ENCODE measurements at regions not wholly inside any gene's neighbourhood (a gene's known extent, or its start where the extent isn't known, plus 50 kb on each side); places are given as distances from the start of the nearest gene placed in this dataset.

DNA sequence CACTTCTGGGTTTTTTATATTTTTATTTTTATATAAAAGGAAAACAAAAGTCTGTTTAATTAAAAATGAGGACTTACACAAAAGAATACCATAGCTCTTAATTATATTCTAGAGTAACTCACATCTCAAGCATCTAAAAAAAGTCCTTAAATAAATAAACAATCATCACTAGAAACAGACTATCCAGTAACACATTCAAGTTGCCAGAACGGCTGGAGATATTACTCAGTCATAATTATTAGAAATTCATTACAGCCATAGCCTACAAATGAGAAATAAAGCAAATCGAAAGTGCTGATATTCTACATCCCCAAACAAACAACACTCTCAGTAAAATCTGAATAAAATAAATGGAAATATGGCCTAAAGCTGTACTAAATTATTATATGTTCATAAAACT lies 182.5 kb upstream of the C11orf58 start:
- Histone ChIP-seq H3K4me2 (ENCODE audit: extremely low read depth, insufficient read depth, low read length) (no peak overlapping the region), H3K4me1 (ENCODE audit: control insufficient read depth, extremely low read depth, insufficient read depth, low read length) (no peaks in the 10 kb centered on the region), H3K9me3 (ENCODE audit: control insufficient read depth, insufficient read depth, low read depth, low read length) (no peaks in the 10 kb centered on the region), H3K27me3 (ENCODE audit: control insufficient read depth, insufficient read depth, low read length) (no peaks in the 10 kb centered on the region), H3K27ac (ENCODE audit: insufficient read depth, low read length) (no peak overlapping the region), H3K79me2 (ENCODE audit: control insufficient read depth, insufficient read depth, low read length) (no peaks in the 10 kb centered on the region), H3K4me3 (replicated peaks in 1 of 4; ENCODE audit: control extremely low read depth in 1 of 4, insufficient read depth in 1 of 4, low read depth in 3 of 4, low read length in 4 of 4) (no peak overlapping the region), H4K20me1 (ENCODE audit: control insufficient read depth, extremely low read depth, insufficient read depth, low read length) (no peaks in the 10 kb centered on the region), H3K36me3 (ENCODE audit: control insufficient read depth, insufficient read depth, low read length) (no peaks in the 10 kb centered on the region), H3K9ac (ENCODE audit: insufficient read depth, low read length) (no peak overlapping the region), H2AFZ (ENCODE audit: low read length) (no peak overlapping the region)
- no peak for TF ChIP-seq EZH2 (IDR thresholded peaks at IDR 0.05; ENCODE audit: low read length, missing control alignments)
- TF ChIP-seq, protein P1, sequence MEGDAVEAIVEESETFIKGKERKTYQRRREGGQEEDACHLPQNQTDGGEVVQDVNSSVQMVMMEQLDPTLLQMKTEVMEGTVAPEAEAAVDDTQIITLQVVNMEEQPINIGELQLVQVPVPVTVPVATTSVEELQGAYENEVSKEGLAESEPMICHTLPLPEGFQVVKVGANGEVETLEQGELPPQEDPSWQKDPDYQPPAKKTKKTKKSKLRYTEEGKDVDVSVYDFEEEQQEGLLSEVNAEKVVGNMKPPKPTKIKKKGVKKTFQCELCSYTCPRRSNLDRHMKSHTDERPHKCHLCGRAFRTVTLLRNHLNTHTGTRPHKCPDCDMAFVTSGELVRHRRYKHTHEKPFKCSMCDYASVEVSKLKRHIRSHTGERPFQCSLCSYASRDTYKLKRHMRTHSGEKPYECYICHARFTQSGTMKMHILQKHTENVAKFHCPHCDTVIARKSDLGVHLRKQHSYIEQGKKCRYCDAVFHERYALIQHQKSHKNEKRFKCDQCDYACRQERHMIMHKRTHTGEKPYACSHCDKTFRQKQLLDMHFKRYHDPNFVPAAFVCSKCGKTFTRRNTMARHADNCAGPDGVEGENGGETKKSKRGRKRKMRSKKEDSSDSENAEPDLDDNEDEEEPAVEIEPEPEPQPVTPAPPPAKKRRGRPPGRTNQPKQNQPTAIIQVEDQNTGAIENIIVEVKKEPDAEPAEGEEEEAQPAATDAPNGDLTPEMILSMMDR (conservative IDR thresholded peaks at IDR 0.05 in 1 of 2, IDR thresholded peaks at IDR 0.05 in 1 of 2; ENCODE audit: low read depth in 1 of 2, low read length in 2 of 2): no peak
- DNase-seq (ENCODE audit: low read depth in 2 of 2): no peak

DNA sequence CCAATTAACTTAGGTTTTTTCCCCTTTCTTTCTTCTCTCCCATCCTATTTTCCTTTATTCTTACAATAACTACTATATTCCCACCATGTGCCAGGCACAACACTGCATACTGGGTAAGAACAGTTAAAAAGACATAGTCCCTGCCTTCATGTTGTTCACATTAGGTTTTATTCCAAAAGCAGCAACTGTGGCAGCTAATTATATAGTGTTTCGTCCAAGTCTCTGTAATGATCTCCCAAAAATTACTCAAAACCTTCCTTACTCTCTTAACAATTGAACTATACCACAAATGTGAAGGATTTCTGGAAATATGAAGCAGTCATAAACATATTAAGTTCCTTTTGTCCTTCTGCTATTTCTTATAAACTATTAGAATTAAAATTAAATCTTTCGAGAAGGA lies 184.1 kb upstream of the C11orf58 start:
- no peaks in the 10 kb centered on the region for H3K9me3 ChIP-seq (ENCODE audit: control insufficient read depth, insufficient read depth, low read depth, low read length)
- TF ChIP-seq, protein P1 (conservative IDR thresholded peaks at IDR 0.05 in 1 of 2, IDR thresholded peaks at IDR 0.05 in 1 of 2; ENCODE audit: low read depth in 1 of 2, low read length in 2 of 2): no peak
- TF ChIP-seq EZH2 (IDR thresholded peaks at IDR 0.05; ENCODE audit: low read length, missing control alignments): no peak
- H3K79me2 ChIP-seq (ENCODE audit: control insufficient read depth, insufficient read depth, low read length): no peaks in the 10 kb centered on the region
- no peaks in the 10 kb centered on the region for H3K36me3 ChIP-seq (ENCODE audit: control insufficient read depth, insufficient read depth, low read length)
- DNase-seq (ENCODE audit: low read depth in 2 of 2): no peak
- H3K27me3 ChIP-seq (ENCODE audit: control insufficient read depth, insufficient read depth, low read length): no peaks in the 10 kb centered on the region
- no peak overlapping the region for H3K9ac ChIP-seq (ENCODE audit: insufficient read depth, low read length)
- no peaks in the 10 kb centered on the region for H4K20me1 ChIP-seq (ENCODE audit: control insufficient read depth, extremely low read depth, insufficient read depth, low read length)
- no peak overlapping the region for H3K4me2 ChIP-seq (ENCODE audit: extremely low read depth, insufficient read depth, low read length)
- H3K4me1 ChIP-seq (ENCODE audit: control insufficient read depth, extremely low read depth, insufficient read depth, low read length): no peaks in the 10 kb centered on the region
- H2AFZ ChIP-seq (ENCODE audit: low read length): no peak overlapping the region
- H3K4me3 ChIP-seq (replicated peaks in 1 of 4; ENCODE audit: control extremely low read depth in 1 of 4, insufficient read depth in 1 of 4, low read depth in 3 of 4, low read length in 4 of 4): no peak overlapping the region
- H3K27ac ChIP-seq (ENCODE audit: insufficient read depth, low read length): no peak overlapping the region

DNA sequence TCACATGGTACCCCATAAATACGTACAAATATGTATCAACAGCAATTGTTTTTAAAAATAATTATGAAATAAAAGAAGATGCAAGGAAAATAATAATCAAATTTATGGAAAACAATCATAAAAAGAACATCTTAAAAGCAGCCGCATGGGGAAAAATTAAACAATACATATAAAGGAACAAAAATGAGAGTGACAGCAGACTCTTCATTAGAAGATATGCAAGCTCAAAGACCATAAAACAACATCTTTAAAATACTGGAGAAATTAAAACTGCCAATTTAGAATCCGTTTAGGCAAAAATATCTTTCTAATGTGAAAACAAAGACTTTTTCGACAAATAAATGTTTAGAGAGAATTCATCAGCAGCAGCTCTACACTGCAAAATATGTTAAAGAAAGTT lies 190.6 kb upstream of the C11orf58 start:
- no peak overlapping the region for H3K4me2 ChIP-seq (ENCODE audit: extremely low read depth, insufficient read depth, low read length)
- no peaks in the 10 kb centered on the region for H3K36me3 ChIP-seq (ENCODE audit: control insufficient read depth, insufficient read depth, low read length)
- H3K4me1 ChIP-seq (ENCODE audit: control insufficient read depth, extremely low read depth, insufficient read depth, low read length): no peaks in the 10 kb centered on the region
- no peaks in the 10 kb centered on the region for H3K27me3 ChIP-seq (ENCODE audit: control insufficient read depth, insufficient read depth, low read length)
- no peak overlapping the region for H3K27ac ChIP-seq (ENCODE audit: insufficient read depth, low read length)
- no peak overlapping the region for H3K9ac ChIP-seq (ENCODE audit: insufficient read depth, low read length)
- H2AFZ ChIP-seq (ENCODE audit: low read length): no peak overlapping the region
- no peak overlapping the region for H3K4me3 ChIP-seq (replicated peaks in 1 of 4; ENCODE audit: control extremely low read depth in 1 of 4, insufficient read depth in 1 of 4, low read depth in 3 of 4, low read length in 4 of 4)
- H3K9me3 ChIP-seq (ENCODE audit: control insufficient read depth, insufficient read depth, low read depth, low read length): no peaks in the 10 kb centered on the region
- DNase-seq (ENCODE audit: low read depth in 2 of 2): no peak
- H3K79me2 ChIP-seq (ENCODE audit: control insufficient read depth, insufficient read depth, low read length): no peaks in the 10 kb centered on the region
- H4K20me1 ChIP-seq (ENCODE audit: control insufficient read depth, extremely low read depth, insufficient read depth, low read length): no peaks in the 10 kb centered on the region
- TF ChIP-seq, protein P1 (conservative IDR thresholded peaks at IDR 0.05 in 1 of 2, IDR thresholded peaks at IDR 0.05 in 1 of 2; ENCODE audit: low read depth in 1 of 2, low read length in 2 of 2): no peak
- no peak for TF ChIP-seq EZH2 (IDR thresholded peaks at IDR 0.05; ENCODE audit: low read length, missing control alignments)

All from fibroblast of lung (primary cell).